ENCODE measurements at regions not wholly inside any gene's neighbourhood (a gene's known extent, or its start where the extent isn't known, plus 50 kb on each side); places are given as distances from the start of the nearest gene placed in this dataset.

DNA sequence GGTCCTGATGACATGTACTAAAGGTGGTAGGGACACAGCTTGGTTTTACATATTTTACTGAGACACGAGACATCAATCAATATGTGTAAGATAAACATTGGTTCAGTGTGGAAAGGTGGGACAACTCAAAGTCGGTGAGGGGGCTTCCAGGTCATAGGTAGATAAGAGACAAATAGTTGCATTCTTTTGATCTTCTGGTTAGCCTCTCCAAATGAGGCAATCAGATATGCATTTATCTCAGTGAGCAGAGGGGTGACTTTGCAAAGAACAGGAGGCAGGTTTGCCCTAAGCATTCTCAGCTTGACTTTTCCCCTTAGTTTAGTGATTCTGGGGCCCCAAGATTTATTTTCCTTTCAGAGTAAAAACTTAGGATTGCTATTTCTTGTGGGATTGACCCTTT is 706.9 kb downstream of the GLUD2 start (continued):
- TF ChIP-seq, protein P1, sequence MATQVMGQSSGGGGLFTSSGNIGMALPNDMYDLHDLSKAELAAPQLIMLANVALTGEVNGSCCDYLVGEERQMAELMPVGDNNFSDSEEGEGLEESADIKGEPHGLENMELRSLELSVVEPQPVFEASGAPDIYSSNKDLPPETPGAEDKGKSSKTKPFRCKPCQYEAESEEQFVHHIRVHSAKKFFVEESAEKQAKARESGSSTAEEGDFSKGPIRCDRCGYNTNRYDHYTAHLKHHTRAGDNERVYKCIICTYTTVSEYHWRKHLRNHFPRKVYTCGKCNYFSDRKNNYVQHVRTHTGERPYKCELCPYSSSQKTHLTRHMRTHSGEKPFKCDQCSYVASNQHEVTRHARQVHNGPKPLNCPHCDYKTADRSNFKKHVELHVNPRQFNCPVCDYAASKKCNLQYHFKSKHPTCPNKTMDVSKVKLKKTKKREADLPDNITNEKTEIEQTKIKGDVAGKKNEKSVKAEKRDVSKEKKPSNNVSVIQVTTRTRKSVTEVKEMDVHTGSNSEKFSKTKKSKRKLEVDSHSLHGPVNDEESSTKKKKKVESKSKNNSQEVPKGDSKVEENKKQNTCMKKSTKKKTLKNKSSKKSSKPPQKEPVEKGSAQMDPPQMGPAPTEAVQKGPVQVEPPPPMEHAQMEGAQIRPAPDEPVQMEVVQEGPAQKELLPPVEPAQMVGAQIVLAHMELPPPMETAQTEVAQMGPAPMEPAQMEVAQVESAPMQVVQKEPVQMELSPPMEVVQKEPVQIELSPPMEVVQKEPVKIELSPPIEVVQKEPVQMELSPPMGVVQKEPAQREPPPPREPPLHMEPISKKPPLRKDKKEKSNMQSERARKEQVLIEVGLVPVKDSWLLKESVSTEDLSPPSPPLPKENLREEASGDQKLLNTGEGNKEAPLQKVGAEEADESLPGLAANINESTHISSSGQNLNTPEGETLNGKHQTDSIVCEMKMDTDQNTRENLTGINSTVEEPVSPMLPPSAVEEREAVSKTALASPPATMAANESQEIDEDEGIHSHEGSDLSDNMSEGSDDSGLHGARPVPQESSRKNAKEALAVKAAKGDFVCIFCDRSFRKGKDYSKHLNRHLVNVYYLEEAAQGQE (IDR thresholded peaks at IDR 0.05) = no peak
- TF ChIP-seq NR3C1 (IDR thresholded peaks at IDR 0.05) = no peak
- TF ChIP-seq, protein P2, sequence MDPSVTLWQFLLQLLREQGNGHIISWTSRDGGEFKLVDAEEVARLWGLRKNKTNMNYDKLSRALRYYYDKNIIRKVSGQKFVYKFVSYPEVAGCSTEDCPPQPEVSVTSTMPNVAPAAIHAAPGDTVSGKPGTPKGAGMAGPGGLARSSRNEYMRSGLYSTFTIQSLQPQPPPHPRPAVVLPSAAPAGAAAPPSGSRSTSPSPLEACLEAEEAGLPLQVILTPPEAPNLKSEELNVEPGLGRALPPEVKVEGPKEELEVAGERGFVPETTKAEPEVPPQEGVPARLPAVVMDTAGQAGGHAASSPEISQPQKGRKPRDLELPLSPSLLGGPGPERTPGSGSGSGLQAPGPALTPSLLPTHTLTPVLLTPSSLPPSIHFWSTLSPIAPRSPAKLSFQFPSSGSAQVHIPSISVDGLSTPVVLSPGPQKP (IDR thresholded peaks at IDR 0.05; ENCODE audit: low read depth, low read length) = no peak

DNA sequence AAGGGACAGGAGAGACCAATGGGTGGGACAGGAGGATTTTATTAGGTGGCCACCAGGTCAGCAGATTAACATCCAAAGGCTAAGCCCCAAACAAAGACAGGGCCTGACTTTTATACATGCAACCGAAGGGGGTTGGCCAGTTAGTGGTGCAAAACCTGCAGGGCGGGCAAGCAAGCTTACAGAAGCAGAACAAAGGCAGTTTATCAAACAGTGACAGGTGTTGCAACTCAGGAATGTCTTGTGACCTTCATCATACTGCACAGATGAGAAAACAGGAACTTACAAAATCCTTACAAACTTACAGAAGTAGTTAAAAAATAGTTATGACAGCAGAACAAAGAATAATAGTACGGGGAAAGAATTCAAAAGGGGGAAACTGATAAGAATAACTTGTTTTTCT is 708.1 kb downstream of the GLUD2 start:
- ATAC-seq = no peak
- Histone ChIP-seq H3K4me1 (no peaks in the 10 kb centered on the region), H3K27ac (no peak overlapping the region), H3K4me3 (no peak overlapping the region), H3K9me3 (no peaks in the 10 kb centered on the region), H3K4me2 (no peak overlapping the region)
- ChIA-PET POLR2A (no interaction called here), CTCF (no interaction called here)
- FAIRE-seq = no peak
- peak in 1 of 2 experiments; percentile 2 for DNase-seq (ENCODE audit: low read depth in 1 of 2, low spot score in 1 of 2)
- TF ChIP-seq, protein P3, sequence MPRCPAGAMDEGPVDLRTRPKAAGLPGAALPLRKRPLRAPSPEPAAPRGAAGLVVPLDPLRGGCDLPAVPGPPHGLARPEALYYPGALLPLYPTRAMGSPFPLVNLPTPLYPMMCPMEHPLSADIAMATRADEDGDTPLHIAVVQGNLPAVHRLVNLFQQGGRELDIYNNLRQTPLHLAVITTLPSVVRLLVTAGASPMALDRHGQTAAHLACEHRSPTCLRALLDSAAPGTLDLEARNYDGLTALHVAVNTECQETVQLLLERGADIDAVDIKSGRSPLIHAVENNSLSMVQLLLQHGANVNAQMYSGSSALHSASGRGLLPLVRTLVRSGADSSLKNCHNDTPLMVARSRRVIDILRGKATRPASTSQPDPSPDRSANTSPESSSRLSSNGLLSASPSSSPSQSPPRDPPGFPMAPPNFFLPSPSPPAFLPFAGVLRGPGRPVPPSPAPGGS (IDR thresholded peaks at IDR 0.05) = no peak
- TF ChIP-seq FOXS1 (CRISPR knock-in tag; IDR thresholded peaks at IDR 0.05) (no peak), EP300 (IDR thresholded peaks at IDR 0.05) (no peak), HOXB5 (CRISPR knock-in tag; IDR thresholded peaks at IDR 0.05) (no peak), CHD2 (IDR thresholded peaks at IDR 0.05; ENCODE audit: low read length, partially characterized antibody) (no peak), HOXB13 (CRISPR knock-in tag; IDR thresholded peaks at IDR 0.05; ENCODE audit: low read depth) (no peak), SREBF2 (IDR thresholded peaks at IDR 0.05) (no peak), JUNB (IDR thresholded peaks at IDR 0.05) (no peak), SMC3 (IDR thresholded peaks at IDR 0.05) (no peak), TP53 (CRISPR knock-in tag; IDR thresholded peaks at IDR 0.05) (no peak), RCOR1 (IDR thresholded peaks at IDR 0.05; ENCODE audit: low read depth, low read length) (no peak), ZSCAN20 (CRISPR knock-in tag; IDR thresholded peaks at IDR 0.05) (no peak)
- TF ChIP-seq, protein P4, sequence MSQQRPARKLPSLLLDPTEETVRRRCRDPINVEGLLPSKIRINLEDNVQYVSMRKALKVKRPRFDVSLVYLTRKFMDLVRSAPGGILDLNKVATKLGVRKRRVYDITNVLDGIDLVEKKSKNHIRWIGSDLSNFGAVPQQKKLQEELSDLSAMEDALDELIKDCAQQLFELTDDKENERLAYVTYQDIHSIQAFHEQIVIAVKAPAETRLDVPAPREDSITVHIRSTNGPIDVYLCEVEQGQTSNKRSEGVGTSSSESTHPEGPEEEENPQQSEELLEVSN (IDR thresholded peaks at IDR 0.05; ENCODE audit: borderline replicate concordance, low read depth) = no peak
- TF ChIP-seq, protein P5, sequence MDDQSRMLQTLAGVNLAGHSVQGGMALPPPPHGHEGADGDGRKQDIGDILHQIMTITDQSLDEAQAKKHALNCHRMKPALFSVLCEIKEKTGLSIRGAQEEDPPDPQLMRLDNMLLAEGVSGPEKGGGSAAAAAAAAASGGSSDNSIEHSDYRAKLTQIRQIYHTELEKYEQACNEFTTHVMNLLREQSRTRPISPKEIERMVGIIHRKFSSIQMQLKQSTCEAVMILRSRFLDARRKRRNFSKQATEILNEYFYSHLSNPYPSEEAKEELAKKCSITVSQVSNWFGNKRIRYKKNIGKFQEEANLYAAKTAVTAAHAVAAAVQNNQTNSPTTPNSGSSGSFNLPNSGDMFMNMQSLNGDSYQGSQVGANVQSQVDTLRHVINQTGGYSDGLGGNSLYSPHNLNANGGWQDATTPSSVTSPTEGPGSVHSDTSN (IDR thresholded peaks at IDR 0.05) = no peak
- 5% methylated on average over 3 of the region's 3 CpGs for WGBS (ENCODE audit: missing lambda C conversion rate)

DNA sequence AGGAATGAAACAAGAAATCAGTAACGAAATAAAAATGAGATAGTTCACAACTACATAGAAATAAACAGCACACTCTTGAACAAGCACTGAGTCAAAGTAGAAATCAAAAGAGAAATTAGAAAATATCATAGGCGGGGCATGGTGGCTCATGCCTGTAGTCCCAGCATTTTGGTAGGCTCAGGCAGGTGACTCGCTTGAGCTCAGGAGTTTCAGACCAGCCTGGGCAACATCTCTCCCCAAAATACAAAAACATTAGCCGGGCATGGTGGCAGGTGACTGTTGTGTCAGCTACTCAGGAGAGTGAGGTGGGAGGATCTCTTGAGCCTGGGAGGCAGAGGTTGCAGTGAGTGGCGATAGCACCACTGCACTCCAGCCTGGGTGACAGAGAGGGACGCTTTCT is 714.4 kb downstream of the GLUD2 start:
- CTCF ChIA-PET = no interaction called here
- POLR2A ChIA-PET = no interaction called here
- no peak for ATAC-seq
- Histone ChIP-seq H3K4me3 (no peak overlapping the region), H3K27ac (no peak overlapping the region), H3K4me2 (no peak overlapping the region), H3K4me1 (no peaks in the 10 kb centered on the region), H3K9me3 (no peaks in the 10 kb centered on the region)
- 20% methylated on average over 5 of the region's 6 CpGs for WGBS (ENCODE audit: missing lambda C conversion rate)
- FAIRE-seq = peak; percentile 51
- DNase-seq (ENCODE audit: low read depth in 1 of 2, low spot score in 1 of 2) = no peak
- no peak for TF ChIP-seq FOSL2 (IDR thresholded peaks at IDR 0.05)
- TF ChIP-seq FOSL2 (CRISPR knock-in tag; IDR thresholded peaks at IDR 0.05) = no peak
- TF ChIP-seq, protein P4 (IDR thresholded peaks at IDR 0.05; ENCODE audit: borderline replicate concordance, low read depth) = no peak
- TF ChIP-seq EHF (CRISPR knock-in tag; IDR thresholded peaks at IDR 0.05) = no peak
- TF ChIP-seq RAD21 (conservative IDR thresholded peaks at IDR 0.05 in 1 of 2, IDR thresholded peaks at IDR 0.05 in 1 of 2) = no peak
- no peak for TF ChIP-seq RFX5 (IDR thresholded peaks at IDR 0.05)
- no peak for TF ChIP-seq HOXB13 (CRISPR knock-in tag; IDR thresholded peaks at IDR 0.05; ENCODE audit: low read depth)
- TF ChIP-seq, protein P6, sequence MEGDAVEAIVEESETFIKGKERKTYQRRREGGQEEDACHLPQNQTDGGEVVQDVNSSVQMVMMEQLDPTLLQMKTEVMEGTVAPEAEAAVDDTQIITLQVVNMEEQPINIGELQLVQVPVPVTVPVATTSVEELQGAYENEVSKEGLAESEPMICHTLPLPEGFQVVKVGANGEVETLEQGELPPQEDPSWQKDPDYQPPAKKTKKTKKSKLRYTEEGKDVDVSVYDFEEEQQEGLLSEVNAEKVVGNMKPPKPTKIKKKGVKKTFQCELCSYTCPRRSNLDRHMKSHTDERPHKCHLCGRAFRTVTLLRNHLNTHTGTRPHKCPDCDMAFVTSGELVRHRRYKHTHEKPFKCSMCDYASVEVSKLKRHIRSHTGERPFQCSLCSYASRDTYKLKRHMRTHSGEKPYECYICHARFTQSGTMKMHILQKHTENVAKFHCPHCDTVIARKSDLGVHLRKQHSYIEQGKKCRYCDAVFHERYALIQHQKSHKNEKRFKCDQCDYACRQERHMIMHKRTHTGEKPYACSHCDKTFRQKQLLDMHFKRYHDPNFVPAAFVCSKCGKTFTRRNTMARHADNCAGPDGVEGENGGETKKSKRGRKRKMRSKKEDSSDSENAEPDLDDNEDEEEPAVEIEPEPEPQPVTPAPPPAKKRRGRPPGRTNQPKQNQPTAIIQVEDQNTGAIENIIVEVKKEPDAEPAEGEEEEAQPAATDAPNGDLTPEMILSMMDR (IDR thresholded peaks at IDR 0.05) = no peak
- no peak for TF ChIP-seq MYC (IDR thresholded peaks at IDR 0.05; ENCODE audit: borderline replicate concordance, low read length)
- TF ChIP-seq ZSCAN20 (CRISPR knock-in tag; IDR thresholded peaks at IDR 0.05) = no peak
- TF ChIP-seq, protein P5 (IDR thresholded peaks at IDR 0.05) = no peak
- no peak for TF ChIP-seq JUN (IDR thresholded peaks at IDR 0.05)
